Peyer's patch (tissue), 4 donors: ENCODE measurements at regions not wholly inside any gene's neighbourhood (a gene's known extent, or its start where the extent isn't known, plus 50 kb on each side); places are given as distances from the start of the nearest gene placed in this dataset.

Source experiments
- DNase-seq, 3 donors: peaks; one replicate each; pipeline ENCODE4 v3.0.0-alpha.2; 2017 to 2019
- H3K27ac ChIP-seq, 4 donors: fragments of 200-600 bp; sonication (generic); one replicate each; pipeline ENCODE4 v1.5.1; 2016 to 2019
- H3K27me3 ChIP-seq, 2 donors: fragments of 200-600 bp; sonication (generic); one replicate each; pipeline ENCODE4 v1.5.1; 2019
- H3K36me3 ChIP-seq, 3 donors: fragments of 200-600 bp; sonication (generic); one replicate each; pipeline ENCODE4 v1.5.1; 2016 to 2019
- H3K4me1 ChIP-seq, 4 donors: fragments of 200-600 bp; sonication (generic); one replicate each; pipeline ENCODE4 v1.5.1; 2016 to 2019
- H3K4me3 ChIP-seq, 4 donors: fragments of 200-600 bp; sonication (generic); 1 replicate in 3 of 4; 2 replicates in 1 of 4; pipeline ENCODE4 v1.5.1; 2016 to 2019; ENCODE audit warnings: mild to moderate bottlenecking in 1 of 4
- H3K9me3 ChIP-seq, 4 donors: fragments of 200-600 bp; sonication (generic); one replicate each; pipeline ENCODE4 v1.5.1; 2016 to 2019; ENCODE audit warnings: mild to moderate bottlenecking in 1 of 4
- POLR2A ChIP-seq, 2 donors: fragments of 450-650 bp; IDR thresholded peaks; one replicate each; pipeline ENCODE4 v1.5.1; 2017; ENCODE audit warnings: antibody characterized with exemption in 2 of 2, mild to moderate bottlenecking in 2 of 2, moderate library complexity in 2 of 2
- TF ChIP-seq, protein P1 (sequence below), 6 experiments: fragments of 450-650 bp in 4 of 6; fragments of 200-600 bp in 2 of 6; sonication (generic) in 1 of 6; IDR thresholded peaks; one replicate each; pipeline ENCODE4 v1.5.1; 2017 to 2019; ENCODE audit warnings: antibody characterized with exemption in 6 of 6, mild to moderate bottlenecking in 3 of 6, moderate library complexity in 1 of 6

DNA sequence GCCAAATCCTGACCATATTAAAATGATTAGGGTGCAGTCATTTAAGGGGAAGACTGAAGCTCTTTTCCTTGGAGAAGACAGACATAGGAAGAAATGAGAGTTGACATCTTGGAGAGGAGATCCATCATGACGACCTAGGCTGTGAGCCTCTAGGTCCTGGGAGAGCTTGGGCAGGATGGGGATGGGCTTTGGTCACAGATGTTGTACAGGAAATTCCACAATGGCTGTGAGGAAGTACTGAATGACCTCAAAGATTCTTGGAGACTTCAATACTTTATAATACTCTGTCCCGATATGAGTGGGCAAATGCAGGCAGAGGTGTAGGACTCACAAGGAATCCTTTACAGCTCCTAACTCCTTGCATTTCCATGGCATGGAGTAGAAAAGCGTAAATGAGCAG lies 204.9 kb upstream of the FRMD6 start:
- Histone ChIP-seq H3K4me1 (no peaks in the 10 kb centered on the region), H3K27ac (no peak overlapping the region), H3K27me3 (no peaks in the 10 kb centered on the region), H3K9me3 (no peaks in the 10 kb centered on the region), H3K4me3 (no peak overlapping the region), H3K36me3 (no peaks in the 10 kb centered on the region)
- DNase-seq = no peak
- TF ChIP-seq, protein P1, sequence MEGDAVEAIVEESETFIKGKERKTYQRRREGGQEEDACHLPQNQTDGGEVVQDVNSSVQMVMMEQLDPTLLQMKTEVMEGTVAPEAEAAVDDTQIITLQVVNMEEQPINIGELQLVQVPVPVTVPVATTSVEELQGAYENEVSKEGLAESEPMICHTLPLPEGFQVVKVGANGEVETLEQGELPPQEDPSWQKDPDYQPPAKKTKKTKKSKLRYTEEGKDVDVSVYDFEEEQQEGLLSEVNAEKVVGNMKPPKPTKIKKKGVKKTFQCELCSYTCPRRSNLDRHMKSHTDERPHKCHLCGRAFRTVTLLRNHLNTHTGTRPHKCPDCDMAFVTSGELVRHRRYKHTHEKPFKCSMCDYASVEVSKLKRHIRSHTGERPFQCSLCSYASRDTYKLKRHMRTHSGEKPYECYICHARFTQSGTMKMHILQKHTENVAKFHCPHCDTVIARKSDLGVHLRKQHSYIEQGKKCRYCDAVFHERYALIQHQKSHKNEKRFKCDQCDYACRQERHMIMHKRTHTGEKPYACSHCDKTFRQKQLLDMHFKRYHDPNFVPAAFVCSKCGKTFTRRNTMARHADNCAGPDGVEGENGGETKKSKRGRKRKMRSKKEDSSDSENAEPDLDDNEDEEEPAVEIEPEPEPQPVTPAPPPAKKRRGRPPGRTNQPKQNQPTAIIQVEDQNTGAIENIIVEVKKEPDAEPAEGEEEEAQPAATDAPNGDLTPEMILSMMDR (IDR thresholded peaks at IDR 0.05) = no peak
- TF ChIP-seq POLR2A (IDR thresholded peaks at IDR 0.05) = no peak

DNA sequence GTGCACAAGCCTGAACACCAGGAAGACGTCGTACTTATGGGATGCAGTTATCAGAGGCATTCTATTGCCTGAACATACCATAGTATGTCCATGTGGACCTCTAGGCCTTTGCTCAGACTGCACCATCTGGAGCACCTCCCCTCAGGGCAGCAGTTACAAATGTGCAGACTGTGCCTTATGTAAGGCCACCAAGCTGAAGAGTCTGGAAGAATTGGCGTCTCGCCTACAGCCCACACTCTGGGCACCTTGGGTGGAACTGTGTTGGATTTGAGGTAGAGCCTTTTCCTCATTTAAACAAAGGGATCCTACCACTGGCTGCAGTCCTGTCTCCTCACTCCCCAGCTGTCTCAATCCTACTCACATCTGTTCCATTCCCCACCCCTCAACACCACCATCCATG lies 204.3 kb upstream of the FRMD6 start:
- H3K4me1 ChIP-seq = no peaks in the 10 kb centered on the region
- TF ChIP-seq, protein P1 (IDR thresholded peaks at IDR 0.05) = no peak
- no peak for TF ChIP-seq POLR2A (IDR thresholded peaks at IDR 0.05)
- H3K36me3 ChIP-seq = no peaks in the 10 kb centered on the region
- DNase-seq = no peak
- H3K9me3 ChIP-seq = no peaks in the 10 kb centered on the region
- H3K4me3 ChIP-seq = no peak overlapping the region
- no peaks in the 10 kb centered on the region for H3K27me3 ChIP-seq
- H3K27ac ChIP-seq = no peak overlapping the region

DNA sequence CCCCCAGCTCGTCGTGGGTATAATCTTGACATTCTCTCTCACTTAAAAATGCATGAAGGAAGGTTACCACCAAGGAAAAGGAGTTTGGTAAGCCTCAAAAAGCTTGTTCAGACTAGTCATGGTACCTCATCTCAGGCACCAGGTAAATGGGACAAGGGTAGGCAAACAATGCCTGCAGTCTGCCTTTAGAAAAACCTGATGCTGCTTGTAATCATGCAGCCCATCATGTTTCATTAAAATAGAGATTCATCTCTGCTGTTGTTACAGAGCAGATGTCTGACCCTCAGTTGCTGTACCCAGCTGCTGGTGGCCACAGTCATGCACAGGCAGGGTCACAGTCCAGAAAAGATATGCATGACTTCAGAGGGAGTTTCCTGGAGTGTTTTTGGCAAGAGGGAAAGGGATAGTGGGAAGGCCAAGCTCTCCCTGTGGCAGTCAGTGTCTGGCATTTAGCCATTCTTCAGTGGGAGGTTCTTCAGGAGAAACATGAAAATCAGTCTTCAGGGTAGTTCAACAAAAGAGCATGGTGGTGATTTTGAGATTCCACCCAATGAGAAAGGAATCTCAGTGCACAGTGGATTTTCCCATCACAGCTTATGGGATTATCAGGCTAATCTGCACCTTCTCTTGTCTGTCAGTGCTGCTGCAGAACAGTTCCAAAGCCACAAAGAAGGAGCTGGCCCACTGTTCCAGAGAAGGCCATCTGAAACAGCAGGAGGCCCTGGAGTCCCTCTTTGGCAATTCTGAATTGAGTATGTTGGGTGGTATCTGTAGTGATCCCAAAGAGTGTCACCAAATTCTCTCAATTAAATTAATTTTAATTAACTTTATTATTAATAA lies 202.7 kb upstream of the FRMD6 start:
- H3K36me3 ChIP-seq = no peaks in the 10 kb centered on the region
- H3K27ac ChIP-seq = no peak overlapping the region
- no peak for TF ChIP-seq POLR2A (IDR thresholded peaks at IDR 0.05)
- TF ChIP-seq, protein P1 (IDR thresholded peaks at IDR 0.05) = no peak
- no peaks in the 10 kb centered on the region for H3K27me3 ChIP-seq
- no peak overlapping the region for H3K4me3 ChIP-seq
- DNase-seq = no peak
- H3K4me1 ChIP-seq = no peaks in the 10 kb centered on the region
- H3K9me3 ChIP-seq = no peaks in the 10 kb centered on the region

DNA sequence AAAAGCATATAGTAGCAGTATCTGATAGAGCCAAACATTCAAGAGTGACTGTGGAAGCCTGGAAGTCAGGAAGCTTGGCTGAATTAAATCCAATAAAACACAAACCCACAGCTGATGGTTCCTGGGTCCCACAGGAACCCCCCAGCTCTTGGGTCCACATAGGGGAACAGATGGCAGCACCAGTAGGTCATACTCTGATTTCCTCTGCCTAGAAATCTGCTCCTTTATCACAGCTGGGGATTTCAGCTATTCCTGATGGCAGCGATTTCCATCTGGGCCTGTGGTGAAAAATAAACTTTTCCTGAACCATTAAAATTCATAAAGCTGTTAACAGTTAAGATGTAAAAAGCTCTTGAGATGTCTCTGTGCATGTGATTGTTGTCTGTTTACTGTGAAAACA lies 202.0 kb upstream of the FRMD6 start:
- Histone ChIP-seq H3K27me3 (no peaks in the 10 kb centered on the region), H3K27ac (no peak overlapping the region), H3K4me1 (no peaks in the 10 kb centered on the region), H3K4me3 (no peak overlapping the region), H3K36me3 (no peaks in the 10 kb centered on the region), H3K9me3 (no peaks in the 10 kb centered on the region)
- TF ChIP-seq POLR2A (IDR thresholded peaks at IDR 0.05) = no peak
- TF ChIP-seq, protein P1 (IDR thresholded peaks at IDR 0.05) = no peak
- no peak for DNase-seq

DNA sequence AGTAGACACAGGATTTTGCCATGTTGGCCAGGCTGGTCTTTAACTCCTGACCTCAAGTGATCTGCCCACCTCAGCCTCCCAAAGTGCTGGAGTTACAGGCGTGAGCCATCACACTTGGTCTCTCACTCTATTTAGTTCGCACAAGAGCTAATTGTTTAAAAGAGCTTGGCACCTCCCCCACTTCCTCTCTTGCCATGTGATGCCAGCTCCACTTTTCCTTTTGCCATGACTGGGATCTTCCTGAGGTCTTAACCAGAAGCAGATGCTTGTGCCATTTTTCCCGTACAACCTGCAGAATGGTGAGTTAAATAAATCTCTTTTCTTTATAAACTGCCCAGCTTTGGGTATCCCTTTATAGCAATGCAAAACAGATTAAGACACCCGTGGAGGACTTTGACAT lies 200.1 kb upstream of the FRMD6 start:
- TF ChIP-seq POLR2A (IDR thresholded peaks at IDR 0.05) = no peak
- TF ChIP-seq, protein P1 (IDR thresholded peaks at IDR 0.05) = no peak
- no peak overlapping the region for H3K4me3 ChIP-seq
- H3K36me3 ChIP-seq = no peaks in the 10 kb centered on the region
- no peaks in the 10 kb centered on the region for H3K27me3 ChIP-seq
- no peaks in the 10 kb centered on the region for H3K9me3 ChIP-seq
- no peaks in the 10 kb centered on the region for H3K4me1 ChIP-seq
- no peak overlapping the region for H3K27ac ChIP-seq
- DNase-seq = no peak
